ENCODE measurements at regions not wholly inside any gene's neighbourhood (a gene's known extent, or its start where the extent isn't known, plus 50 kb on each side); places are given as distances from the start of the nearest gene placed in this dataset.

GRCh38 chr3:115415246-115415996 lies 207.9 kb upstream of the GAP43 start:
- no peak for TF ChIP-seq CTCF (IDR thresholded peaks at IDR 0.05)
- TF ChIP-seq ZFX (IDR thresholded peaks at IDR 0.05; ENCODE audit: borderline replicate concordance) = no peak
- H3K27ac ChIP-seq = no peak overlapping the region

GRCh38 chr3:115418583-115418982 lies 204.7 kb upstream of the GAP43 start:
- no peak overlapping the region for H3K27ac ChIP-seq
- no peak for TF ChIP-seq ZFX (IDR thresholded peaks at IDR 0.05; ENCODE audit: borderline replicate concordance)
- TF ChIP-seq CTCF (IDR thresholded peaks at IDR 0.05) = no peak

GRCh38 chr3:115420086-115420485 lies 203.2 kb upstream of the GAP43 start:
- H3K27ac ChIP-seq = no peak overlapping the region
- TF ChIP-seq CTCF (IDR thresholded peaks at IDR 0.05) = no peak
- no peak for TF ChIP-seq ZFX (IDR thresholded peaks at IDR 0.05; ENCODE audit: borderline replicate concordance)

- TF ChIP-seq CTCF (IDR thresholded peaks at IDR 0.05) (no peak), ZFX (IDR thresholded peaks at IDR 0.05; ENCODE audit: borderline replicate concordance) (no peak)
- no peak overlapping the region for H3K27ac ChIP-seq
Observed at GRCh38 chr3:115423170-115423569, 200.1 kb upstream of the GAP43 start.

GRCh38 chr3:115428841-115429240 lies 194.5 kb upstream of the GAP43 start:
- TF ChIP-seq ZFX (IDR thresholded peaks at IDR 0.05; ENCODE audit: borderline replicate concordance) (no peak), CTCF (IDR thresholded peaks at IDR 0.05) (no peak)
- H3K27ac ChIP-seq = no peak overlapping the region

GRCh38 chr3:115436767-115437301 lies 186.5 kb upstream of the GAP43 start:
- H3K27ac ChIP-seq = no peak overlapping the region
- TF ChIP-seq ZFX (IDR thresholded peaks at IDR 0.05; ENCODE audit: borderline replicate concordance) (no peak), CTCF (IDR thresholded peaks at IDR 0.05) (no peak)

GRCh38 chr3:115438799-115439198 lies 184.5 kb upstream of the GAP43 start:
- no peak overlapping the region for H3K27ac ChIP-seq
- no peak for TF ChIP-seq CTCF (IDR thresholded peaks at IDR 0.05)
- TF ChIP-seq ZFX (IDR thresholded peaks at IDR 0.05; ENCODE audit: borderline replicate concordance) = no peak
